H1 (cell line): ENCODE measurements at regions not wholly inside any gene's neighbourhood (a gene's known extent, or its start where the extent isn't known, plus 50 kb on each side); places are given as distances from the start of the nearest gene placed in this dataset.

Experiments
- CEBPB ChIP-seq: IDR thresholded peaks from 2 replicates; pipeline ENCODE4 v1.6.1; 2012; ENCODE audit warnings: low read depth, low read length
- CTCF ChIP-seq, 3 experiments: IDR thresholded peaks; 1 replicate in 2 of 3; 2 replicates in 1 of 3; pipeline versions ENCODE4 v1.5.1 to v1.6.1; 2011; ENCODE audit warnings: low read length in 3 of 3, mild to moderate bottlenecking in 3 of 3, inconsistent platforms in 2 of 3, low read depth in 1 of 3, moderate library complexity in 1 of 3; ENCODE audit not compliant: insufficient read depth in 1 of 3; ENCODE audit errors: control extremely low read depth in 1 of 3
- KDM1A ChIP-seq: fragments of 200-600, 300-600 bp; sonication (generic); IDR thresholded peaks from 2 replicates; pipeline ENCODE4 v1.7.1; 2016; ENCODE audit warnings: mild to moderate bottlenecking, low read length, borderline replicate concordance
- NRF1 ChIP-seq: IDR thresholded peaks from 2 replicates; pipeline ENCODE4 v1.6.1; 2011; ENCODE audit warnings: mild to moderate bottlenecking, low read depth, low read length, improper control_type of control experiment
- RNF2 ChIP-seq: fragments of 200-900, 300-1000 bp; sonication (generic); IDR thresholded peaks from 2 replicates; pipeline ENCODE4 v1.7.1; 2016; ENCODE audit warnings: borderline replicate concordance, low read depth, mild to moderate bottlenecking, antibody characterized with exemption, low read length; ENCODE audit not compliant: poor library complexity, severe bottlenecking; ENCODE audit errors: missing control alignments
- SRF ChIP-seq: IDR thresholded peaks from 2 replicates; pipeline ENCODE4 v1.6.1; 2011; ENCODE audit warnings: mild to moderate bottlenecking, low read depth, low read length, moderate library complexity

GRCh38 chr11:110379261-110379660, 50.5 kb upstream of the FDX1 start:
- TF ChIP-seq KDM1A, result no peak
- TF ChIP-seq CEBPB, result no peak
- no peak for TF ChIP-seq CTCF (IDR thresholded peaks at IDR 0.05; ENCODE audit: control extremely low read depth in 1 of 3, insufficient read depth in 1 of 3, low read depth in 1 of 3, low read length in 3 of 3)
- TF ChIP-seq RNF2, result no peak
- no peak for TF ChIP-seq SRF
- no peak for TF ChIP-seq NRF1
